Pancreas (tissue), 10 donors: ENCODE measurements at regions not wholly inside any gene's neighbourhood (a gene's known extent, or its start where the extent isn't known, plus 50 kb on each side); places are given as distances from the start of the nearest gene placed in this dataset.

Source experiments
- ATAC-seq, 4 donors: fragments of 200-7000 bp; cut with Tn5 transposase; one replicate each; pipeline versions ENCODE4 v1.8.0 to v1.9.1; 2020; ENCODE audit warnings: mild to moderate bottlenecking in 4 of 4, moderate library complexity in 4 of 4
- DNase-seq, 6 donors: peaks; one replicate each; pipeline ENCODE4 v3.0.0-alpha.2; 2020
- FAIRE-seq: peaks from 2 replicates; lab custom pipeline; 2012; peaks lifted over from hg19 to GRCh38; lab: Jason Lieb, UNC
- H3K27ac ChIP-seq, 4 donors: fragments of 200-600 bp; sonication (generic); 1 replicate in 3 of 4; 2 replicates in 1 of 4; pipeline versions ENCODE4 v1.5.0 to v1.8.0; 2020
- H3K27me3 ChIP-seq, 4 donors: fragments of 200-600 bp; one replicate each; pipeline ENCODE4 v1.8.0; 2021
- H3K36me3 ChIP-seq, 3 donors: fragments of 200-600 bp; sonication (generic) in 1 of 3; one replicate each; pipeline versions ENCODE4 v1.5.0 to v1.8.0; 2020 to 2021
- H3K4me1 ChIP-seq, 3 donors: fragments of 200-600 bp; one replicate each; pipeline ENCODE4 v1.8.0; 2021
- H3K4me3 ChIP-seq, 4 donors: fragments of 200-600 bp; sonication (generic) in 2 of 4; one replicate each; pipeline versions ENCODE4 v1.5.0 to v1.8.0; 2020 to 2021
- H3K9me3 ChIP-seq, 4 donors: fragments of 200-600 bp; one replicate each; pipeline ENCODE4 v1.8.0; 2021
- WGBS, 2 donors: extraction: QIAGEN DNeasy Blood & Tissue Kit; methylation state at CpG; one replicate each; pipeline ENCODE4 v1.1.7; 2013; 5-methylcytosine and 5-hydroxymethylcytosine counted together
- intact Hi-C, 3 donors: fragments of 100-400 bp; cut with DNase I; formaldehyde crosslinking; loops; one replicate each; pipeline versions ENCODE4 v1.11.1 to v1.14.2; 2022
- TF ChIP-seq, protein P1 (sequence below), 4 donors: fragments of 200-600 bp; sonication (generic) in 3 of 4; IDR thresholded peaks; one replicate each; pipeline versions ENCODE4 v1.5.0 to v1.8.0; 2021; ENCODE audit warnings: antibody characterized with exemption in 4 of 4
- donor health status: healthy with polysubstance abuse.
- donor health status: DM: no; HTN: no; CAD: no; lungs with moderate emphysema.
- donor health status: DM: no; HTN: no; CAD: no.
- donor health status: control.
- donor health status: control.
- donor health status: Bipolar disorder and iron deficiency.
- donor health status: DM: yes; HTN: yes; CAD: no.
- donor health status: DM: no; HTN: no; CAD: no.
- donor health status: DM: no; HTN: no; CAD: no.
- donor health status: DM: yes; HTN: yes; CAD: no.

GRCh38 chr12:65681226-65681625, 143.1 kb upstream of the HMGA2 start:
- no peak for ATAC-seq

GRCh38 chr12:65682112-65682511, 142.2 kb upstream of the HMGA2 start:
- H3K27ac ChIP-seq: no peak overlapping the region
- H3K4me1 ChIP-seq: no peaks in the 10 kb centered on the region
- no peaks in the 10 kb centered on the region for H3K27me3 ChIP-seq
- no peaks in the 10 kb centered on the region for H3K9me3 ChIP-seq
- DNase-seq: no peak
- no peak overlapping the region for H3K4me3 ChIP-seq
- no peak for FAIRE-seq
- TF ChIP-seq, protein P1, sequence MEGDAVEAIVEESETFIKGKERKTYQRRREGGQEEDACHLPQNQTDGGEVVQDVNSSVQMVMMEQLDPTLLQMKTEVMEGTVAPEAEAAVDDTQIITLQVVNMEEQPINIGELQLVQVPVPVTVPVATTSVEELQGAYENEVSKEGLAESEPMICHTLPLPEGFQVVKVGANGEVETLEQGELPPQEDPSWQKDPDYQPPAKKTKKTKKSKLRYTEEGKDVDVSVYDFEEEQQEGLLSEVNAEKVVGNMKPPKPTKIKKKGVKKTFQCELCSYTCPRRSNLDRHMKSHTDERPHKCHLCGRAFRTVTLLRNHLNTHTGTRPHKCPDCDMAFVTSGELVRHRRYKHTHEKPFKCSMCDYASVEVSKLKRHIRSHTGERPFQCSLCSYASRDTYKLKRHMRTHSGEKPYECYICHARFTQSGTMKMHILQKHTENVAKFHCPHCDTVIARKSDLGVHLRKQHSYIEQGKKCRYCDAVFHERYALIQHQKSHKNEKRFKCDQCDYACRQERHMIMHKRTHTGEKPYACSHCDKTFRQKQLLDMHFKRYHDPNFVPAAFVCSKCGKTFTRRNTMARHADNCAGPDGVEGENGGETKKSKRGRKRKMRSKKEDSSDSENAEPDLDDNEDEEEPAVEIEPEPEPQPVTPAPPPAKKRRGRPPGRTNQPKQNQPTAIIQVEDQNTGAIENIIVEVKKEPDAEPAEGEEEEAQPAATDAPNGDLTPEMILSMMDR (IDR thresholded peaks at IDR 0.05): no peak
- no peak for ATAC-seq
- H3K36me3 ChIP-seq: no peaks in the 10 kb centered on the region
- intact Hi-C loops: no loop called here
- WGBS, 2 donors: 18 to 20% methylated on average over 3 of the region's 3 CpGs

More at GRCh38 chr12:65681226-65681625, 143.1 kb upstream of the HMGA2 start:
- Histone ChIP-seq H3K4me3 (no peak overlapping the region), H3K9me3 (no peaks in the 10 kb centered on the region), H3K27ac (no peak overlapping the region), H3K4me1 (no peaks in the 10 kb centered on the region), H3K36me3 (no peaks in the 10 kb centered on the region), H3K27me3 (no peaks in the 10 kb centered on the region)
- intact Hi-C loops: no loop called here
- FAIRE-seq (no peak), DNase-seq (no peak)
- WGBS, 2 donors: 36 to 43% methylated on average over 1 of the region's 1 CpG
- TF ChIP-seq, protein P1 (IDR thresholded peaks at IDR 0.05): no peak

GRCh38 chr12:65684906-65685305, 139.4 kb upstream of the HMGA2 start:
- 64 to 74% methylated on average over 2 of the region's 2 CpGs for WGBS, 2 donors
- FAIRE-seq: no peak
- Histone ChIP-seq H3K4me1 (no peaks in the 10 kb centered on the region), H3K27me3 (no peaks in the 10 kb centered on the region), H3K4me3 (no peak overlapping the region), H3K36me3 (no peaks in the 10 kb centered on the region), H3K9me3 (no peaks in the 10 kb centered on the region), H3K27ac (no peak overlapping the region)
- TF ChIP-seq, protein P1 (IDR thresholded peaks at IDR 0.05): no peak
- DNase-seq: no peak
- ATAC-seq: no peak
- intact Hi-C loops: no loop called here

- no peak overlapping the region for H3K27ac ChIP-seq
- ATAC-seq (peak in 2 of 4 donors; percentile 22 to 46), FAIRE-seq (no peak), DNase-seq (no peak)
- no peaks in the 10 kb centered on the region for H3K36me3 ChIP-seq
- H3K4me1 ChIP-seq: no peaks in the 10 kb centered on the region
- TF ChIP-seq, protein P1 (IDR thresholded peaks at IDR 0.05): peak in 2 of 4 donors; percentile 10 to 32
- H3K9me3 ChIP-seq: no peaks in the 10 kb centered on the region
- intact Hi-C loops: no loop called here
- 44 to 55% methylated on average over 4 of the region's 4 CpGs for WGBS, 2 donors
- no peak overlapping the region for H3K4me3 ChIP-seq
- H3K27me3 ChIP-seq: no peaks in the 10 kb centered on the region
Measured at GRCh38 chr12:65685514-65685913, 138.8 kb upstream of the HMGA2 start.

DNA sequence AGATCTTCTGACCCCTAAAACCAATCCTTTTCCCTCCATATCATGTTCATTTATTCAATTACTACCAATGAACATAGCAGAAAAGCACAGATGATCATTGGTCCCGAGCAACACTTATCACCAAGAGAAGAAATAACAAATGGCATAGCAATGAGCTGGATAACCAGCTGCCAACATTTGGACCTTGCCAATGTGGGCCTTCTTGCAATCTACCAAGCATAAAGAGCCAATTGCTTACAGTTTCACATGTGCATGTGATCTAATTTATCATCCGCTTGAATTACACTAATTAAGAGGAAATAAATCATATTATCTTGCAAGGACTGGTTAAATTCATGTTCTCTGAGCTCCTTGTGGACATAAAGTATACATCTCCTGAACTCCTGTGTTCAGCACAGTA, 134.8 kb upstream of the HMGA2 start:
- TF ChIP-seq, protein P1 (IDR thresholded peaks at IDR 0.05): no peak
- Histone ChIP-seq H3K4me1 (no peaks in the 10 kb centered on the region), H3K9me3 (no peaks in the 10 kb centered on the region), H3K27ac (no peak overlapping the region), H3K4me3 (no peak overlapping the region), H3K36me3 (no peaks in the 10 kb centered on the region), H3K27me3 (peaks cover 0 to 8% (median 0%) of the 10 kb centered on the region in 4 donors)
- FAIRE-seq (no peak), ATAC-seq (no peak), DNase-seq (no peak)
- WGBS, 2 donors: 63% methylated on average over 2 of the region's 2 CpGs
- intact Hi-C loops: no loop called here
